K562 (cell line): ENCODE measurements at regions not wholly inside any gene's neighbourhood (a gene's known extent, or its start where the extent isn't known, plus 50 kb on each side); places are given as distances from the start of the nearest gene placed in this dataset.
A peak's percentile ranks its signal among the peaks of the same experiment; 100 is the strongest.

ENCODE experiments used
- ATAC-seq: fragments of 200-7000 bp; cut with Tn5 transposase; 3 replicates; pipeline ENCODE4 v1.9.1; 2020; ENCODE audit warnings: moderate library complexity
- BruUV-seq: library from RNA; stranded (reverse); fragments of 400-500 nt; replicated peaks from 2 replicates; lab custom pipeline; 2021; lab: Mats Ljungman, UMichigan
- CTCF ChIA-PET: fragments of 300-600 bp; formaldehyde crosslinking; extraction: SDS; loops from one replicate; lab custom pipeline; 2021; ENCODE audit warnings: low intra/inter-chr PET ratio; lab: Yijun Ruan, JAX
- POLR2A ChIA-PET: fragments of 300-600, 350-650 bp; sonication (Branson Sonifier 250); formaldehyde crosslinking; extraction: SDS; loops from one replicate; lab custom pipeline; 2021; ENCODE audit warnings: antibody characterized with exemption, inconsistent platforms; lab: Yijun Ruan, JAX
- DNase-seq, 4 experiments: peaks; one replicate each; pipeline versions ENCODE4 v3.0.0 to v3.0.0-alpha.2; 2011 to 2018; ENCODE audit warnings: low spot score in 3 of 4, mixed read lengths in 3 of 4; ENCODE audit errors: extremely low read depth in 1 of 4
- FAIRE-seq: peaks from 2 replicates; lab custom pipeline; 2011; peaks lifted over from hg19 to GRCh38; lab: Jason Lieb, UNC
- H2AFZ ChIP-seq: 2 replicates; pipeline ENCODE4 v1.6.0; 2011; ENCODE audit warnings: low read depth, low read length, control low read depth, inconsistent platforms
- H3K27ac ChIP-seq: fragments of 200-600 bp; 3 replicates; pipeline ENCODE4 v1.8.0; 2011; ENCODE audit warnings: low read depth, mild to moderate bottlenecking, control low read depth, inconsistent platforms, low read length, moderate library complexity, mixed read lengths; ENCODE audit errors: extremely low read depth
- H3K27me3 ChIP-seq, 2 experiments: fragments of 300-600 bp in 1 of 2; 2 replicates in 1 of 2; 3 replicates in 1 of 2; pipeline versions ENCODE4 v1.6.0 to v1.8.0; 2011; ENCODE audit warnings: inconsistent platforms in 2 of 2, low read length in 2 of 2, mild to moderate bottlenecking in 1 of 2, mixed read lengths in 1 of 2, moderate library complexity in 1 of 2; ENCODE audit not compliant: control insufficient read depth in 2 of 2, insufficient read depth in 2 of 2
- H3K36me3 ChIP-seq: fragments of 300-600 bp; 3 replicates; pipeline ENCODE4 v1.8.0; 2011; ENCODE audit warnings: mild to moderate bottlenecking, low read length, inconsistent platforms; ENCODE audit not compliant: control insufficient read depth, insufficient read depth
- H3K4me1 ChIP-seq, 2 experiments: fragments of 200-600 bp in 1 of 2; replicated peaks in 1 of 2; 2 replicates in 1 of 2; 3 replicates in 1 of 2; pipeline versions ENCODE4 v1.5.1 to v1.8.0; 2011; ENCODE audit warnings: inconsistent platforms in 2 of 2, low read length in 2 of 2, mild to moderate bottlenecking in 1 of 2, mixed read lengths in 1 of 2, moderate library complexity in 1 of 2; ENCODE audit not compliant: control insufficient read depth in 2 of 2, insufficient read depth in 2 of 2
- H3K4me2 ChIP-seq: 2 replicates; pipeline ENCODE4 v1.6.1; 2011; ENCODE audit warnings: low read length, control low read depth, inconsistent platforms, mixed read lengths; ENCODE audit not compliant: insufficient read depth
- H3K4me3 ChIP-seq: fragments of 200-600 bp; sonication (generic), shearing (Covaris generic); 2 replicates; pipeline ENCODE4 v1.5.1; 2016; ENCODE audit warnings: control low read depth, inconsistent platforms
- H3K79me2 ChIP-seq: fragments of 200-600 bp; 3 replicates; pipeline ENCODE4 v1.8.0; 2011; ENCODE audit warnings: low read length, inconsistent platforms; ENCODE audit not compliant: control insufficient read depth, insufficient read depth
- H3K9ac ChIP-seq, 2 experiments: 2 replicates each; pipeline versions ENCODE4 v1.6.0 to v1.6.1; 2011; ENCODE audit warnings: low read depth in 2 of 2, low read length in 2 of 2, control low read depth in 1 of 2, inconsistent platforms in 1 of 2, mild to moderate bottlenecking in 1 of 2, mixed read lengths in 1 of 2; ENCODE audit not compliant: insufficient read depth in 1 of 2
- H3K9me1 ChIP-seq: one replicate; pipeline ENCODE4 v1.6.0; 2011; ENCODE audit warnings: inconsistent platforms, mild to moderate bottlenecking, low read length, moderate library complexity; ENCODE audit not compliant: control insufficient read depth, insufficient read depth
- H3K9me3 ChIP-seq: replicated peaks from 2 replicates; pipeline ENCODE4 v1.5.1; 2011; ENCODE audit warnings: low read depth, low read length, inconsistent platforms; ENCODE audit not compliant: control insufficient read depth, insufficient read depth
- H4K20me1 ChIP-seq: replicated peaks from 2 replicates; pipeline ENCODE4 v1.6.1; 2011; ENCODE audit warnings: low read length, inconsistent platforms, mixed read lengths; ENCODE audit not compliant: control insufficient read depth, insufficient read depth
- CBX2 ChIP-seq: fragments of 200-600 bp; sonication (generic); IDR thresholded peaks from one replicate; pipeline ENCODE4 v1.6.1; 2012; ENCODE audit warnings: mild to moderate bottlenecking, low read length, inconsistent platforms; ENCODE audit not compliant: insufficient read depth, poor library complexity, severe bottlenecking
- CEBPB ChIP-seq: fragments of 450-650 bp; IDR thresholded peaks from 2 replicates; pipeline ENCODE4 v1.6.1; 2016; ENCODE audit warnings: missing genetic modification characterization, missing compliant biosample characterization
- CEBPG ChIP-seq, 3 experiments: fragments of 200-800 bp in 1 of 3; sonication (Bioruptor generic) in 1 of 3; sonication (generic) in 1 of 3; formaldehyde crosslinking in 1 of 3; IDR thresholded peaks in 2 of 3; conservative IDR thresholded peaks in 1 of 3; 2 replicates each; pipeline versions ENCODE4 v1.6.1 to v1.8.0; 2016 to 2022; ENCODE audit warnings: missing compliant biosample characterization in 2 of 3, missing genetic modification characterization in 2 of 3, mild to moderate bottlenecking in 1 of 3, missing genetic modification reagents in 1 of 3
- MIER1 ChIP-seq: fragments of 450-650 bp; IDR thresholded peaks from 2 replicates; pipeline ENCODE4 v1.6.1; 2016; ENCODE audit warnings: antibody characterized with exemption, mild to moderate bottlenecking, low read depth
- MLLT1 ChIP-seq, 2 experiments: fragments of 450-650 bp; IDR thresholded peaks; 2 replicates each; pipeline ENCODE4 v1.6.1; 2016
- NR0B1 ChIP-seq: fragments of 450-650 bp; IDR thresholded peaks from one replicate; pipeline ENCODE4 v1.6.1; 2018; ENCODE audit warnings: mild to moderate bottlenecking, moderate library complexity; ENCODE audit not compliant: partially characterized antibody
- PRMT5 ChIP-seq: sonication (generic); formaldehyde crosslinking; IDR thresholded peaks from 2 replicates; pipeline ENCODE4 v1.5.0; 2020; ENCODE audit warnings: missing genetic modification reagents
- SAFB ChIP-seq: fragments of 200-400 bp; formaldehyde crosslinking; IDR thresholded peaks from 2 replicates; pipeline ENCODE4 v1.6.1; 2017; ENCODE audit warnings: low read depth, low read length, borderline replicate concordance
- SIN3B ChIP-seq: fragments of 450-650 bp; IDR thresholded peaks from 2 replicates; pipeline ENCODE4 v1.6.1; 2017; ENCODE audit warnings: low read depth, mild to moderate bottlenecking, moderate library complexity
- SREBF2 ChIP-seq: sonication (generic); formaldehyde crosslinking; IDR thresholded peaks from 2 replicates; pipeline ENCODE4 v1.4.0; 2020; ENCODE audit warnings: mild to moderate bottlenecking, missing genetic modification reagents
- STAT5B ChIP-seq: fragments of 250-450 bp; sonication (Bioruptor Pico); IDR thresholded peaks from 2 replicates; pipeline ENCODE4 v1.8.0; 2021; ENCODE audit warnings: mild to moderate bottlenecking, inconsistent platforms
- TAF9B ChIP-seq: fragments of 450-650 bp; IDR thresholded peaks from 2 replicates; pipeline ENCODE4 v1.6.1; 2018; ENCODE audit warnings: mild to moderate bottlenecking; ENCODE audit not compliant: partially characterized antibody
- ZFP36 ChIP-seq: fragments of 150-350 bp; IDR thresholded peaks from 2 replicates; pipeline ENCODE4 v1.6.1; 2018; ENCODE audit warnings: low read length, low read depth; ENCODE audit not compliant: partially characterized antibody
- WGBS: fragments of 100-300 bp; shearing (Covaris generic); methylation state at CpG from one replicate; pipeline ENCODE4 v1.1.6; 2016; ENCODE audit warnings: low coverage, mixed read lengths; ENCODE audit not compliant: insufficient coverage; ENCODE audit errors: missing lambda C conversion rate; 5-methylcytosine and 5-hydroxymethylcytosine counted together
- in situ Hi-C: fragments of 300-500 bp; cut with MboI; formaldehyde crosslinking; loops from 4 replicates; pipeline ENCODE4 v1.15.0; 2018; ENCODE audit warnings: inconsistent platforms, mixed read lengths
- intact Hi-C: fragments of 100-400 bp; cut with micrococcal nuclease; formaldehyde crosslinking; loops from 2 replicates; pipeline ENCODE4 v1.14.2; 2022

GRCh38 chr3:71896751-71897150, 111.8 kb upstream of the PROK2 start:
- no peak overlapping the region for H2AFZ ChIP-seq
- H3K27me3 ChIP-seq, result peaks cover 0 to 13% of the 10 kb centered on the region in 2 experiments; a peak in 2 of 5 replicates
- ATAC-seq, result no peak
- DNase-seq, result no peak
- H3K79me2 ChIP-seq, result no peaks in the 10 kb centered on the region
- TF ChIP-seq SAFB (no peak), CBX2 (no peak), SIN3B (no peak), MLLT1 (IDR thresholded peaks at IDR 0.05) (no peak), TAF9B (no peak), STAT5B (CRISPR knock-in tag) (no peak), SREBF2 (CRISPR knock-in tag) (no peak), MIER1 (no peak), CEBPB (tag) (peak; percentile 58), PRMT5 (CRISPR knock-in tag) (no peak), NR0B1 (no peak), ZFP36 (no peak), CEBPG (CRISPR knock-in tag; IDR thresholded peaks at IDR 0.05) (no peak), CEBPG (tag; conservative IDR thresholded peaks at IDR 0.05 in 1 of 2, IDR thresholded peaks at IDR 0.05 in 1 of 2) (peak; percentile 54 to 59; a peak in 3 of 4 replicates)
- in situ Hi-C loops, result no loop called here
- no peak overlapping the region for H3K27ac ChIP-seq
- no peaks in the 10 kb centered on the region for H3K36me3 ChIP-seq
- ChIA-PET POLR2A (interaction anchor here (0.6 to 1.4 kb wide), 2 partner anchors 11 to 1497 kb away, joined by 4 read pairs; no protein-coding TSS in a partner anchor), CTCF (no interaction called here)
- no peaks in the 10 kb centered on the region for H3K4me1 ChIP-seq
- H3K4me3 ChIP-seq, result no peak overlapping the region
- FAIRE-seq, result no peak
- no peak overlapping the region for H3K9ac ChIP-seq
- no peaks in the 10 kb centered on the region for H4K20me1 ChIP-seq
- BruUV-seq, result no TSS peak
- H3K4me2 ChIP-seq, result no peak overlapping the region
- WGBS, result 19% methylated on average over 4 of the region's 4 CpGs
- no peaks in the 10 kb centered on the region for H3K9me1 ChIP-seq
- intact Hi-C loops, result no loop called here
- H3K9me3 ChIP-seq, result no peaks in the 10 kb centered on the region
